DND-41 (cell line): ENCODE measurements at regions not wholly inside any gene's neighbourhood (a gene's known extent, or its start where the extent isn't known, plus 50 kb on each side); places are given as distances from the start of the nearest gene placed in this dataset.

Experiments
- CTCF ChIP-seq: IDR thresholded peaks from 2 replicates; pipeline ENCODE4 v1.5.1; 2012; ENCODE audit warnings: borderline replicate concordance, low read length, moderate library complexity, mild to moderate bottlenecking; ENCODE audit not compliant: poor library complexity, severe bottlenecking; ENCODE audit errors: extremely low read depth
- EZH2 ChIP-seq: IDR thresholded peaks from 3 replicates; pipeline ENCODE4 v1.6.1; 2012; ENCODE audit warnings: borderline replicate concordance, low read depth, mild to moderate bottlenecking, moderate library complexity, low read length, inconsistent platforms; ENCODE audit not compliant: severe bottlenecking

DNA sequence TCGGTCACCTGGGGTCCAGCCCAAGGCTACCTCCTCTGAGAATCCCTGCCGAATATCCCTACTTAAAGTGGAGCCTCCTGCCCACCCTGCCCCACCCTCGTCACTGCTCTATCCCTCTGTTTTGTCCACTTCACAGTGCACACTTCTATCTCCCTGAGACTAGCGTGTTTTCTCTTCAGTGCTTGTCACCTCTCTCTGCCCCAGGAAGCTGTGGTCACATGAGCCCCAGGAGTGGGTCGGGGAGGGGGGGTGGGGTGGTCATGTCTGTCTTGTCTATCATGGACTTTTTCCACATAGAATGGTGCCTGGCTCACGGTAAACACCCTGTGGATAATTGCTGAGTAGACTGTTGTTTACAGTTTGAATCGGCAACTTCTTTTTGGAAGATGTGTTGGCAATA, 673.6 kb downstream of the PTPRU start:
- TF ChIP-seq EZH2: no peak
- no peak for TF ChIP-seq CTCF
